GM20000 (cell line): ENCODE measurements at regions not wholly inside any gene's neighbourhood (a gene's known extent, or its start where the extent isn't known, plus 50 kb on each side); places are given as distances from the start of the nearest gene placed in this dataset.

Experiments used
- DNase-seq: peaks from one replicate; pipeline ENCODE4 v3.0.0; 2012; ENCODE audit warnings: low spot score
- CTCF ChIP-seq: IDR thresholded peaks from 2 replicates; pipeline ENCODE4 v1.5.1; 2012; ENCODE audit warnings: mild to moderate bottlenecking, control low read depth; ENCODE audit errors: extremely low read depth, missing control alignments

- DNase-seq: no peak
- no peak for TF ChIP-seq CTCF
Measured at GRCh38 chr11:30786256-30787110, 200.3 kb upstream of the MPPED2 start.

GRCh38 chr11:30778596-30778995 is 192.4 kb upstream of the MPPED2 start:
- DNase-seq: no peak
- no peak for TF ChIP-seq CTCF

- DNase-seq: no peak
- TF ChIP-seq CTCF: no peak
Measured at GRCh38 chr11:30775233-30775522, 189.0 kb upstream of the MPPED2 start.

GRCh38 chr11:30774496-30775232 is 188.5 kb upstream of the MPPED2 start:
- DNase-seq: no peak
- no peak for TF ChIP-seq CTCF

GRCh38 chr11:30772908-30773307 is 186.8 kb upstream of the MPPED2 start:
- no peak for DNase-seq

GRCh38 chr11:30763951-30764350 is 177.8 kb upstream of the MPPED2 start:
- no peak for TF ChIP-seq CTCF
- no peak for DNase-seq

More at GRCh38 chr11:30772908-30773307, 186.8 kb upstream of the MPPED2 start:
- no peak for TF ChIP-seq CTCF

GRCh38 chr11:30762188-30762587 is 176.0 kb upstream of the MPPED2 start:
- DNase-seq: no peak
- TF ChIP-seq CTCF: no peak
